HepG2 (cell line): ENCODE measurements at regions not wholly inside any gene's neighbourhood (a gene's known extent, or its start where the extent isn't known, plus 50 kb on each side); places are given as distances from the start of the nearest gene placed in this dataset.

Experiments
- ATAC-seq: fragments of 200-7000 bp; cut with Tn5 transposase; 3 replicates; pipeline ENCODE4 v1.9.1; 2020; ENCODE audit warnings: mild to moderate bottlenecking, moderate library complexity
- BruUV-seq: library from RNA; stranded (reverse); fragments of 400-500 nt; replicated peaks from 2 replicates; lab custom pipeline; 2021; lab: Mats Ljungman, UMichigan
- CTCF ChIA-PET: fragments of 300-600 bp; formaldehyde crosslinking; extraction: SDS; loops from one replicate; lab custom pipeline; 2021; ENCODE audit warnings: low total read pairs, inconsistent platforms, low intra/inter-chr PET ratio; lab: Yijun Ruan, JAX
- POLR2A ChIA-PET: fragments of 350-600 bp; sonication (Branson Sonifier 250); formaldehyde crosslinking; loops from one replicate; lab custom pipeline; 2020; ENCODE audit warnings: antibody characterized with exemption, inconsistent platforms; lab: Yijun Ruan, JAX
- DNase-seq: peaks from one replicate; pipeline ENCODE4 v3.0.0-alpha.2; 2015; ENCODE audit warnings: low spot score
- FAIRE-seq: peaks from 3 replicates; lab custom pipeline; 2011; peaks lifted over from hg19 to GRCh38; lab: Jason Lieb, UNC
- H2AFZ ChIP-seq: one replicate; pipeline ENCODE4 v1.6.1; 2011; ENCODE audit warnings: low read length, inconsistent platforms
- H3K27ac ChIP-seq: fragments of 300-600 bp; 3 replicates; pipeline ENCODE4 v1.8.0; 2011; ENCODE audit warnings: mixed run types, mild to moderate bottlenecking, mixed read lengths, low read length, inconsistent platforms; ENCODE audit not compliant: insufficient read depth; ENCODE audit errors: extremely low read length
- H3K27me3 ChIP-seq, 2 experiments: fragments of 200-600 bp in 1 of 2; 2 replicates in 1 of 2; 3 replicates in 1 of 2; pipeline versions ENCODE4 v1.6.0 to v1.8.0; 2011; ENCODE audit warnings: low read length in 2 of 2, mild to moderate bottlenecking in 2 of 2, moderate library complexity in 2 of 2, inconsistent platforms in 1 of 2; ENCODE audit not compliant: insufficient read depth in 2 of 2, control insufficient read depth in 1 of 2
- H3K36me3 ChIP-seq, 2 experiments: fragments of 200-600 bp in 1 of 2; replicated peaks in 1 of 2; 2 replicates in 1 of 2; 3 replicates in 1 of 2; pipeline versions ENCODE4 v1.5.1 to v1.8.0; 2011; ENCODE audit warnings: low read length in 2 of 2, inconsistent platforms in 1 of 2; ENCODE audit not compliant: insufficient read depth in 2 of 2, control insufficient read depth in 1 of 2
- H3K4me1 ChIP-seq: 2 replicates; pipeline ENCODE4 v1.5.1; 2012; ENCODE audit warnings: low read length, inconsistent platforms; ENCODE audit not compliant: insufficient read depth
- H3K4me2 ChIP-seq: 2 replicates; pipeline ENCODE4 v1.6.0; 2011; ENCODE audit warnings: low read depth, low read length, inconsistent platforms
- H3K4me3 ChIP-seq, 3 experiments: fragments of 200-600 bp in 1 of 3; sonication (generic), shearing (Covaris generic) in 1 of 3; replicated peaks in 1 of 3; 2 replicates each; pipeline ENCODE4 v1.5.1; 2011 to 2016; ENCODE audit warnings: low read length in 3 of 3, inconsistent platforms in 2 of 3, low read depth in 2 of 3, mild to moderate bottlenecking in 2 of 3, control low read depth in 1 of 3, mixed read lengths in 1 of 3; ENCODE audit not compliant: insufficient read depth in 1 of 3
- H3K79me2 ChIP-seq: one replicate; pipeline ENCODE4 v1.6.1; 2011; ENCODE audit warnings: low read length, inconsistent platforms; ENCODE audit not compliant: insufficient read depth
- H3K9ac ChIP-seq: 2 replicates; pipeline ENCODE4 v1.6.0; 2011; ENCODE audit warnings: mild to moderate bottlenecking, low read depth, low read length, inconsistent platforms; ENCODE audit not compliant: insufficient read depth
- H3K9me3 ChIP-seq: 2 replicates; pipeline ENCODE4 v1.5.1; 2012; ENCODE audit warnings: mild to moderate bottlenecking, low read length
- H4K20me1 ChIP-seq: 2 replicates; pipeline ENCODE4 v1.6.0; 2011; ENCODE audit warnings: inconsistent platforms, mild to moderate bottlenecking, low read length, moderate library complexity; ENCODE audit not compliant: insufficient read depth
- CHCHD3 ChIP-seq: sonication (generic); formaldehyde crosslinking; IDR thresholded peaks from 2 replicates; pipeline ENCODE4 v1.8.0; 2022; ENCODE audit warnings: mild to moderate bottlenecking, missing genetic modification reagents, moderate library complexity
- KDM2A ChIP-seq: sonication (generic); formaldehyde crosslinking; IDR thresholded peaks from 2 replicates; pipeline ENCODE4 v1.4.0; 2020; ENCODE audit warnings: low read depth, missing genetic modification reagents, borderline replicate concordance
- KIAA2018 ChIP-seq: sonication (generic); formaldehyde crosslinking; IDR thresholded peaks from 2 replicates; pipeline ENCODE4 v1.5.0; 2020; ENCODE audit warnings: mild to moderate bottlenecking, missing genetic modification reagents, borderline replicate concordance
- NPAS2 ChIP-seq: sonication (generic); formaldehyde crosslinking; IDR thresholded peaks from 2 replicates; pipeline ENCODE4 v1.8.0; 2022; ENCODE audit warnings: mild to moderate bottlenecking, missing genetic modification reagents, borderline replicate concordance
- THYN1 ChIP-seq: sonication (generic); formaldehyde crosslinking; IDR thresholded peaks from 2 replicates; pipeline ENCODE4 v1.8.1; 2023; ENCODE audit warnings: low read depth, mild to moderate bottlenecking, moderate library complexity, missing genetic modification reagents, borderline replicate concordance
- TRIM22 ChIP-seq: fragments of 450-650 bp; IDR thresholded peaks from 2 replicates; pipeline ENCODE4 v1.6.1; 2017
- ZNF737 ChIP-seq: sonication (generic); formaldehyde crosslinking; IDR thresholded peaks from 2 replicates; pipeline ENCODE4 v1.5.0; 2020; ENCODE audit warnings: missing genetic modification reagents, mild to moderate bottlenecking, borderline replicate concordance
- in situ Hi-C: cut with HindIII; loops from 2 replicates; pipeline ENCODE4 v1.10.0; 2017; ENCODE audit warnings: low pct_unique_long_range_greater_than_20kb; ENCODE audit not compliant: extremely low pct_ligation_motif_present
- intact Hi-C: fragments of 100-400 bp; cut with micrococcal nuclease; formaldehyde crosslinking; loops from one replicate; pipeline ENCODE4 v1.10.0; 2022; ENCODE audit not compliant: unreplicated experiment

GRCh38 chr4:106810122-106810521, 226.0 kb downstream of the DKK2 start:
- Histone ChIP-seq H3K9me3 (no peaks in the 10 kb centered on the region), H3K79me2 (no peaks in the 10 kb centered on the region), H3K9ac (no peak overlapping the region), H4K20me1 (no peaks in the 10 kb centered on the region), H3K27ac (no peak overlapping the region), H3K4me2 (no peak overlapping the region), H3K4me1 (no peaks in the 10 kb centered on the region), H2AFZ (no peak overlapping the region), H3K4me3 (no peak overlapping the region), H3K27me3 (no peaks in the 10 kb centered on the region), H3K36me3 (no peaks in the 10 kb centered on the region)
- ChIA-PET POLR2A (no interaction called here), CTCF (no interaction called here)
- in situ Hi-C loops (loop anchor here (25.0 kb wide), 1 partner anchor 448 kb away; the partner anchor contains the start of gene GIMD1), intact Hi-C loops (no loop called here)
- FAIRE-seq (no peak), DNase-seq (no peak), ATAC-seq (no peak)
- BruUV-seq = no TSS peak
- TF ChIP-seq THYN1 (CRISPR knock-in tag) (no peak), KDM2A (CRISPR knock-in tag) (no peak), NPAS2 (CRISPR knock-in tag) (no peak), ZNF737 (no peak), KIAA2018 (CRISPR knock-in tag) (no peak), TRIM22 (no peak), CHCHD3 (CRISPR knock-in tag) (no peak)
